GM21367 (cell line): ENCODE measurements at regions not wholly inside any gene's neighbourhood (a gene's known extent, or its start where the extent isn't known, plus 50 kb on each side); places are given as distances from the start of the nearest gene placed in this dataset.
"Not testable (repeated sequence)": the region's sequence is repeated elsewhere in the genome, so short reads cannot be mapped to it uniquely, and the experiment has no call there.

Experiments used
- ATAC-seq: cut with Tn5 transposase; IDR thresholded peaks from one replicate; pipeline ENCODE4 v1.9.1; 2021; ENCODE audit not compliant: unreplicated experiment

DNA sequence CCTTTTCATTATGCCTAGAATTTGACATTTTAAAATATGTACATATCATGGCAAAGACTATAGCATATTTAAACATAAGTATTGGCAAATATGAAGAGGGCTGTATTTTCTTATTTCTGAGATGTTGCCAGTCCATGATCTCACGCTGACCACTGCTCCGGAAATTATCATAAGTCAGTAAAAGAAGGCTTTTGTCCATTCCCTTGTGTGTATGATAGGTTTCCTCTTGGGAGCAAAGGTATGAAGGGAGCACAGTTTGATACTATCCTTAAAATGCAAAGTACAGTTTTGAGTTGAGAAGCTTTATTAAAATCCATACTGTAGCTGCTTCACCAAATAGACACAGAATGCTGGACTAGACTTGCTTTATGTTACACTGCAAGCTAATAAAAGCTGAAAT, 52.6 kb upstream of the AGA start:
- ATAC-seq = no peak

GRCh38 chr4:177495626-177496025, 53.4 kb upstream of the AGA start:
- not testable (repeated sequence) for ATAC-seq

DNA sequence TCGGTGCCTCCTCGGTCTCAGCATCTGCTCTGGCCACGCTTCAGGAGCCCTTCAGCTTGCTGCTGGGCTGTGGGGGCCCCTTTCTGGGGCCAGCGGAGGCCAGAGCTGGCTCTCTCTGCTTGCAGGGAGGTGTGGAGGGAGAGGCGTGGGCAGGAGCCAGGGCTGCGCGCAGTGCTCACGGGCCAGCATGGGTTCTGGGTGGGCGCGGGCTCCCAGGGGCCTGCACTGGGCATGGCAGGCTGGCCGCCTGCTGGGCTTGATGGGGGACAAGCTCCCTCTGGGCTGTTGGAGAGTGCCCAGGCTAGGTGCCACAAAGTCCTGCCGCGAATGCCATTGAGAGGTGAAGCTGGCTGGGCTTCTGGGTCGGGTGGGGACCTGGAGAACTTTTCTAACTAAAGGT, 57.3 kb upstream of the AGA start:
- no peak for ATAC-seq

GRCh38 chr4:177505171-177505615, 63.0 kb upstream of the AGA start:
- ATAC-seq = no peak

GRCh38 chr4:177508662-177509061, 66.4 kb upstream of the AGA start:
- ATAC-seq = no peak

GRCh38 chr4:177509226-177509745, 67.0 kb upstream of the AGA start:
- ATAC-seq = no peak

DNA sequence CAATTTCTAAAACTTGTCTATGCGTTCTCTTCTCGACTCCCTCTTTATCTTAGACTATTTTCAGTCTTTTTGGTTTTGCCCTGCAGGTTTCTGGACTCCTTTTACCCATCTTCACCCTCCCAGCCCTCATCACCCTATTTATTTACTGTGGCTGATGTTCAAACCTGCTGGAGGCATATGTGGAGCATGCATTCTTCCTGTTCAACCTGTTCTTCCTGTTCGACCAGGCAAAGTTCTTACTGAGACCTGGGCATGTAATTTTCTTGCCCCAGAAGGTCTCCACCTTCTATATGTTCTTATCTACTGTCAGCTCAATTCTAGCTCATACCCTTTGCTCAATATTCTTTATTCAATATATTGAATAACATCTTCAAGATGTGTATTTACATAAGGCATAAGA, 69.4 kb upstream of the AGA start:
- ATAC-seq = no peak

DNA sequence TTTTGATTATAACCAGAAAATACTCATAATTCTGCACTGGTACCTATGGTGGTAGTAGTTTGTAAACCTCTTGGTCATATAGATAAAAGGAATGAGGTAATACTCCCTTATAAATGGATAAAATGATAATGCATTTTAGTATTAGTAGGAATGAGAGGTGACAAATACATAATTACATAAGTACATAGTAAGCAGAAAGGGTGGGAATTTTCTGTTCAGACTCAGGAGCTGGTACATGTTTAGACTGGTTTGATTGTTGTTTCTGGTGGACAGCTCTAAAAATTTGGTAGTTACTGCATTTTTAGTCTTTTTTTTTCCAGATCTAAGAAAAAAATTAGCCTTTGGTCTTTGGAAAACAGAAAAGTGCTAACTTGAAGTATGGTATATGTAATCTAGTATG, 70.4 kb upstream of the AGA start:
- no peak for ATAC-seq

DNA sequence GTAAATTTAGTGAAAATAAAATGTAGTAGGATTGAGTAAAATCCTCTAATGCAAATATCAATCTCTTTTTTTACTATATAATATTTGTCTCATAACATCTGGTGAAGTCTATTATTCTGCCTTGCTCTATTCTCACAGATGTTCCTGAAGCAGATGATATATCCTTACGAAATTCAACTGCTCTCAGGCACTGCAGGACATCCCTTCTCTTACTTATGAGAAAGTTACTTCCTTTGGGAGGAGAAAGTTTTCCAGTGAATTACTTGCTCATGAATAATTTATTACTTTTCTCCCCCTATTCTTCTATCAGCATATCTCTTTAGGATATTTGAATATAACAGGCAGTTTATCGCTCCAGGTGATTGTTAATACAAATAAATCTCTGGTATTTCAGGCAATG, 75.6 kb upstream of the AGA start:
- ATAC-seq = no peak

GRCh38 chr4:177519481-177520260, 77.4 kb upstream of the AGA start:
- ATAC-seq = no peak

GRCh38 chr4:177528620-177529019, 86.4 kb upstream of the AGA start:
- no peak for ATAC-seq

DNA sequence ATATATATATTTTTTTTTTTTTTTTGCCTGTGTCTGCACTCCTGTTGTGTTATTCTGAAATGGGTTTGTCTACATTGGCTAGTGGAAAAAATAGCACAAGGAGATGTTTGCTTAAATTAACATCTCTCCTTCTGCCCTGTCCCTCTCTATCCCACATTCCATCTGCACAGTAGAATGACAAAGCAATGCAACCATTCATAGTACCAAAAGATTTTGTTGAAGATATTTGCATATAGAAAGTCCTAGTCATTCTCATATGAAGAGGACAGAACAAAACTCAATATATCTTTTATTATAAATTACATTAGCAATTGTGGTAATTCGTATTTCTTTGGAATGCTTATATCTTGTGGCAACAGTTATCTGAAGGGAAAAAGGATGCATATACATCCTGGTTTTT, 88.3 kb upstream of the AGA start:
- no peak for ATAC-seq

- no peak for ATAC-seq
These were observed 90.1 kb upstream of the AGA start for GRCh38 chr4:177532358-177532757.

DNA sequence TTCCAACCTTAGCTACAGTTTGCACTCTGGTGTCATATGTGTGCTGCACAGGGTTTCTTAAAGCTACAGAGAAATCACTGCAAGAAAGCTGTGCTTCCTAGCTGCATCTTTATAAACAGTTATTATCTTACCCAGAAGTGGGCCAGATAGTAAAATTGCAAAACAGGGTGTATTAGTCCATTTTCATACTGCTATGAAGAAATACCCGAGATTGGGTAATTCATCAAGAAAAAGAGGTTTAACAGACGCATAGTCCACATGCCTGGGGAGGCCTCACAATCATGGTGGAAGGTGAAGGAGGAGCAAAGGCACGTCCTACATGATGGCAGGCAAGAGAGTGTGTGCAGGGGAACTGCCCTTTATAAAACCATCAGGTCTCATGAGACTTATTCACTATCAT, 92.6 kb upstream of the AGA start:
- ATAC-seq = not testable (repeated sequence)

GRCh38 chr4:177546745-177547144, 104.5 kb upstream of the AGA start:
- ATAC-seq = no peak

DNA sequence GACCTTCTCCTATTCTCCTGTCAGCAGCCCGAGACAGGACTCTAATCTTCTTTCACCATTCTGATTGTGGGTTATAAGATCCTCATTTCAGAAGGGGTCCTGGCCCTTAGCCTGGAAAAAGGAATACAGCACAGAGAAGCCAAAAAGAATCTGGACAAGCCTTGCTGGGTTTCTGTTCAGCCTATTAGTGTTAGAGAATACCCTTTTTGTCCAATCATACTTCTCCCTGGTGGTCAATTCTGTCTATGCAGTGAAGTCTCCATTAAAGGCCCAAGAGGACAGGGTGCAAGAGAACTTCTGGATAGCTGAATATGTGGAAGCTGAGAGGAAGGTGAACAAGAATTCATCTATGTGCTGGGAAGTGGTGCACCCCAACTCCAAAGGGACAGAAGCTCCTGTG, 105.7 kb upstream of the AGA start:
- no peak for ATAC-seq

DNA sequence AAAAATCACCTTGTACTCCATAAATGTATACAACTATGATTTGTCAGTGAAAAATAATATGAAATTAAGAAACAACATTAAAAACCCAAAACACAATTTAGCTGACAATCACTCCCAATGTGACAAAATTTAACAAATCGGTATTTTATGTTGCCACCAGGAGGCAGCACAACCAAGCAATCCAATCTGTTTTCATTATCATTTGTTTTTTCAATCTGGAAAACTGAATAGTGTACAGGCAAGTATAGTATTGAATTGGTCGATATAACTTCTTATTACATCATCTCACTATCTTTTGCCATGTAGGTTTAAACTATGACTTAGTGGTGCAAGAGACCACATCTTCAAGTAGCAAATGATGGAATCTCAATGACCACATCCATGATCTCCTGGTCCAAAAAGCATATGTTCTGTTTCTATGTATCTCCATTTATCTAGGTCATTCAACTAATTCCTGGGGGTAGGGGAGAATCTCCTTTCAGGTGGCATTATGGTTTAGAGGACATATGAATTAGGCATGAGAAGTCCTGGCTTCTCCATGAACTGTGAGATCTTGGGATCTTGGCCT, 112.9 kb upstream of the AGA start:
- ATAC-seq = peak; percentile 50

DNA sequence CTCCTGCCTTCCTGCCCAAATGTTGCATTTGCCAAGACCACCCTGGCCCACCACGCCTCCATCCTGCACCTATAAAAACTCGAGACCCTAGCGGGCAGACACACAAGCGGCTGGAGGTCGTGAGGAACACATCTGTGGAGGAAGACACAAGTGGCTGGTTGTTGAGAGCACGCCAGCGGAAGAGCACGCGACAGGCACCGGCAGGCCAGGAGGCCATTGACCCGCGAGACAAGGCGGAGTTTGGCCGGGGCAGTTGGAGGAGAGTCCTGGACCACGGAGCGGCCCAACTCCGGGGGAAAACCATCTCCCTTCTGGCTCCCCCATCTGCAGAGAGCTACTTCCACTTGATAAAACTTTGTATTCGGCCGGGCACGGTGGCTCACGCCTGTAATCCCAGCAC, 115.2 kb upstream of the AGA start:
- no peak for ATAC-seq

GRCh38 chr4:177558995-177559394, 116.8 kb upstream of the AGA start:
- no peak for ATAC-seq

DNA sequence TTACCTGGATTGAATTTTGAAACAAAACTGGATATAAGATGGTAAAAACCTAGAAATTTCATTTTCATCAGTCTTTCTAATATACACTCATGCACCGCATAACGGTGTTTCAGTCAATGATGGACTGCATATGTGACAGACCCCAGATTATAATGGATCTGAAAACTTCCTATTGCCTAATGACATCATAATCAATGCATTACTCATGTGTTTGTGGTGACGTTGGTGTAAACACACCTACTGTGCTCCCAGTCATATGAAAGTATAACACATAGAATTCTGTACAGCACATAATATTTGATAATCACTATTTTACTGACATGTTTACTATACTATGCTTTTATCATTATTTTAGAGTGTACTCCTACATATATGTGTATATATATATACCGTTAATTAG, 119.9 kb upstream of the AGA start:
- no peak for ATAC-seq

GRCh38 chr4:177562859-177563258, 120.6 kb upstream of the AGA start:
- no peak for ATAC-seq

DNA sequence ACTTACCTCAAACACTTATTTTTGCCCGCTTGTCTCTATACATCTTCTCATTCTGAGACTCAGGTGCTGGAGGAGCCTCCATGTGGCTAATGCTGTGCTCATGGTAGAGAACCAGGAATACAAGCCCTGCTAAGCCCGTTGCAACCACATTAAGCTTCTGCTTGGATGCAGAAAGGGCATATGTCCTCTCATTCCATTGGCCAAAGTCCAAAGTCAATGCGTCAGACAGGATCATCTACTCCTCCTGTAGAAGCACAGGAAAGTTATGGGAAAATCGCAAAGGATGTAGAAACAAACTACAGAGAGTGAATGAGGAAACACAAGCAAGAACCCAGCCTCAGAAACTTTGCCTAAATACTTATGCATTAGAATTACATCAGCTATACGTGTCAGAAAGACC, 124.5 kb upstream of the AGA start:
- ATAC-seq = no peak

DNA sequence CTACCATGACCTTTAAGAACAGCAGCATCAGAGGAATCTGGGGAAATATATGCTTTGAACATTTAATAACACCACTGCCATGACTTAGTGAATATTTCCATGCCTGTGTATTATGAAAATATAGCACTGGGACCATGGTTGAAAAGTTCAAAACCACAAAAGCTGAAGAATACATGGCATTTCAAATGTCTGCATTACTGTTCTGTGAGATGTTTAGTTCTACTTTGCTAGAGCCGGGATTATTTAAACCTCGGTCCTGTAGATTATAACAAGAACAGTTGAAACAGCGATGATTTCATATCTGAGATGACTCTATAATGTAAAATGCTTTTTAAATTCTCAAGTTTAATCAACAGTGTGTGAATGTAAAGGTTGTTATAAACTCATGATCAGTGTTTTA, 126.7 kb upstream of the AGA start:
- ATAC-seq = no peak
